Hematopoietic multipotent progenitor cell treated with erythropoietin and hydrocortisone succinate and interleukin-3 and kit ligand, for 4 days (in vitro differentiated cells): ENCODE measurements at regions not wholly inside any gene's neighbourhood (a gene's known extent, or its start where the extent isn't known, plus 50 kb on each side); places are given as distances from the start of the nearest gene placed in this dataset.
A peak's percentile ranks its signal among the peaks of the same experiment; 100 is the strongest.
"Not testable (repeated sequence)": the region's sequence is repeated elsewhere in the genome, so short reads cannot be mapped to it uniquely, and the experiment has no call there.

ENCODE experiments used
- DNase-seq: peaks from one replicate; pipeline ENCODE4 v3.0.0-alpha.2; 2015

DNA sequence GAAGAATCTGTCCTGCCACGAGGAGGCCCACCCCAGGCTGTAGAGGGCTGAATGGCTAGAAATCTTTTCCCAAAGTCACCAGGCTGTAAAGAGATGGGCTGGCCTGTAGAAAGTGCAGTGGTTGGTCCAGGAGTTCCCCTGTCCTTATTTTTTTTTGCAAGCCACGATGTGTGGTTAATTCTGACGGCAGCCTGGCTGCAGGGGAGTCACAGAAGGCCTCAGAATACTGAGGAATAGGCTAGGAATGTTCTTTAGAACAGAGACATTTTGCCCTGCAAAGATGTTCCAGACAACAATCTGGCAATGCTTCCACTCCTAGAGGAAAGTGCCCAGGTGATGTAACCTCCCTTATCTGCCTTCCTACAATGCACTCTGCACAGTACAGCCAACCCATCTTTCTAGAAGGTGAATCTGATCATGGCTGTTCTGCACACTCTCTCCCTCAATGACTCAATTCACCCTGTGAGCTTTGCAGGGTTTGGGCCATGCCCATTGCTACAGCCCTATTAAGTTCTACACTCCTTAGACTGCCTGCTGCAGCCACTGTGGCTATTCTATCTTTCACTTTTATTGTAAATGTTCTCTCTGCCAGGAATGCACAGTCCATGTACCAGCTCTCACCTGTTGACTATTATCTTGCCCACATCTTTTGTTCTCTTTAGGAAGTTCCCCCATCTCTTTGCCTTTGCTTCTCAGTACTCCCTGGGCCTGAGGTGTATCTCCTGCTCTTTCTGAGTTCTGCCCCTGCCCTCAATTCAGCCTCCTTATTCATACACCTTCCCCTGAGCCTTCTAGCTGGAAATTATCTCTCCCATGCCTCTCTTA lies 377.8 kb upstream of the CLINT1 start:
- DNase-seq, result no peak

DNA sequence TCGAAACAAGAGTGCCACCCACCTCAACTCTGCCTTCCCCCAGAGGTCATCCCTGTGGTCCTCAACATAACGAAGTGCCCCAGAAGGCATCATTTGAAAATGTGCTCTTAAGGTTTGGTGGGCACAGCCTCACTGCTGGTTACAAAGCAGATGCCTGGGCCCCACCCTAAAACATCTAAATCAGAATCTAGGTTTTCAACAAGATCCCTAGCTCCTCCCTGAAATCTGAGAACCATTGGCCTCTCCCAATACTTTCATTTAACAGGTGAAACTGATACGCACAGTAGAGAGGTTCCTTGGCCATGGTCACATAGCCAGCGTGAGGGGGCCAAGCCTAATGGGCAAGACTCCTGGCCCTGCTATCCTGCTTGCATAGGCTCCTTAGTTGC lies 376.2 kb upstream of the CLINT1 start:
- no peak for DNase-seq

DNA sequence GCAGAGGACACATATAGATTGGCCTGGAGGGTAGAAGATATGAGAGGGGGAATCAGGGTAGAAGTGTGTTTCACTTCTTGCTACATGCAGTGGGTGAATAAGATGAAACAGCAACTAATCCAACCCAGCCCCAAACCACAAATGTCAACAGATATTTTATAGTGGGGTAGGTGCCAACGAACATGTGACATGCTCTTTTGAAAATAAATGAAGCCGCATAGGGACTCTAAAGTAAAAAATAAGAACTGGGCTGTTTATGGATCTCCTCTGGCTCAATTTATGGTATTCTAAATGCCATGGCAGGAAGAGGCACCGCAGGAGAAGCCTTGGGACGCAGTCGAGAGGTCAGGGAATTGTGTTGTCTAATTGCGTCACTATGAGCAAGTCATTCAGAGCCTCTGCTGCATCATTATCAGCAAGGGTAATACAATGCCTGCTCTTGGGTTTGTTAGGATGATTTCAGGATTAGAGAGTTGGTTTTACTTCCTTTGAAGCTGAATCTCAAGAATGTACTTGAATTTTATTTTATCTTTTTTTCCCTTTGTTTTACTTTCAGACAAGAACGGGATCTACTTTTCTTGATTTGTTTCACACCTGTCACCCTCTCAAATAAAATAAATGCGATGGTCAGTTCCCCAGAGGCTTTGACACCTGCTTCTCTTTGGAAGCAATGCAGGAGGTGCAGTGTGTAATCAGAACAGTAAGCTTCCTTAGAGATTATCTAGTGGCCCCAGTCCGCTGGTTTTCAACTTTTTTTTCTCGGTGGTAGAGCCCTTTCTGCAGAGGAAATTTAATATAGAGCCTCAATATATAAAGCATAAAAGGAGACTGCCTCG lies 375.6 kb upstream of the CLINT1 start:
- peak; percentile 80 for DNase-seq

DNA sequence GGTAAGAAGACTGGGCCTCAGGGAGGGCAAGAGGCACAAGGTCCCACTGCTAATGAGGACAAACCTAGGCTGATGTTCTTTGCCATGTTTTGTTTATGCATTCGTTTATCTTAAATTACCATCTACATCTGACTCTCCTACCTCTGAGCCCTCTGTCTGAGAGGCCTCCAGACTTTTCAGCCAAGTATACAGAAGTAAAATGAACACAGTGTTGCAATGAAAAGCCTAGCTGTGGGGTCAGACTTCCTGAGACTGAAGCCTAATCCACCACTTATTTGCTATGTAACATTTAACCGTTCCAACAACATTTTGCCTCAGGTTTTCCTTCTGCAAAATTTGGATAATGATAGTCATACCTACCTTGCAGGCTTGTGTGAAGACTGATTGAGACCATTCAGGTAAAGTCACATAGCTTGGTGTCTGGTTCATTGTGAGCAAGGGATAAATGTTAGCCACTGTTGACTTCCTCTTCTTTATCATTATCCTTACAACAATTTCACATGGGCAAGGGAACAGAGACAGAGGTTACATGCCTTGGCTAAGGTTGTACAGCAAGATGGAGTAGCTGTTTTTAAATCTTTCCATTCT lies 374.9 kb upstream of the CLINT1 start:
- DNase-seq, result peak; percentile 56

DNA sequence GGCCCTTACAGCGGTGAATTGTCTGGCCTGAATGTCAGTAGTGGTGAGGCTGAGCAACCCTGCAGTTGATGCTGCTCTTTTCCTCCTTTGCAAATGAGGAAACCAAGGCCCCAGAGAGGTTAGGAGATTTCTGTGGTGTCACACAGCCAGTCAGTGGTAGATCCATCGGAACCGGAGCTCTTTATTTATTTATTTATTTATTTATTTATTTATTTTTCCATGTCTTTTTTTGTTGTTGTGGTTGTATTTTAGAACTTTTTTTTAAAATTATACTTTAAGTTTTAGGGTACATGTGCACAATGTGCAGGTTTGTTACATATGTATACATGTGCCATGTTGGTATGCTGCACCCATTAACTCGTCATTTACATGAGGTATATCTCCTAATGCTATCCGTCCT lies 368.4 kb upstream of the CLINT1 start:
- DNase-seq, result not testable (repeated sequence)

DNA sequence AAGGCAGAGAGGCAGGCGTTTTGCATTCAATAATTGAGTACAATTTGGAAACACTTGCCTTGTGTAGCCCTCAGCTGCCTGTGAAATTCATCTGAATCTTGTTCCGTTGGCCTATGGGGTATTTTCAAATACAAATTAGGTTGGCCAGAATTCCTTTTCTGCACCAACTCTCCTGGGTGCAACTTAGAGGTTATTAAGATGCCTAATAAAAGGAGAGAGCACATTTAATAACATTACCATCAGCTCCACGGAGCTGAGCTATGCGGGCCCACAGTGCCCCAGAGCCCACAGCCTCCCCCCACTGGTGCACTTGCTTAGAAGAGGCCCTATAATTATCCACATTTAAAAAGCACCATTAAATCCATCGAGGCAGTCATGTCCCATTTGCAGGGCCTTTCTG lies 367.6 kb upstream of the CLINT1 start:
- no peak for DNase-seq

DNA sequence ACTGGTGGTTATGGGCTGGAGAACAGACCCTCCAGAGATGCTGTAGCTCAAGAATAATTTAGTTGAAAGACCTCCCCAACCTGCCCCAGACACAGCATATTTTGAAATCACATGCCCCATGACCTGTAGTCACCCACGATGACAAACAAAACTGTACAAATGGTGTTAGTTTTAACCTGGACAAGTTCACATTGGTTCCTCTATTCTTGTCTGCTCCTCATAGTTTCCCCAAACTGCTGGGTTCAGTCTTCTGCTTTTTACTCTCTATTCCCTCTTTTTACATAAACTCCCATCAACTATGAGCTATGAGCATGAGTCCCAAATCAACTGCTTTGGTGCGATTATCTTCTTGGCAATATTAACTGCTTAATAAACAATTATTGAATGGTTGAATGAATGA lies 365.3 kb upstream of the CLINT1 start:
- peak; percentile 26 for DNase-seq

DNA sequence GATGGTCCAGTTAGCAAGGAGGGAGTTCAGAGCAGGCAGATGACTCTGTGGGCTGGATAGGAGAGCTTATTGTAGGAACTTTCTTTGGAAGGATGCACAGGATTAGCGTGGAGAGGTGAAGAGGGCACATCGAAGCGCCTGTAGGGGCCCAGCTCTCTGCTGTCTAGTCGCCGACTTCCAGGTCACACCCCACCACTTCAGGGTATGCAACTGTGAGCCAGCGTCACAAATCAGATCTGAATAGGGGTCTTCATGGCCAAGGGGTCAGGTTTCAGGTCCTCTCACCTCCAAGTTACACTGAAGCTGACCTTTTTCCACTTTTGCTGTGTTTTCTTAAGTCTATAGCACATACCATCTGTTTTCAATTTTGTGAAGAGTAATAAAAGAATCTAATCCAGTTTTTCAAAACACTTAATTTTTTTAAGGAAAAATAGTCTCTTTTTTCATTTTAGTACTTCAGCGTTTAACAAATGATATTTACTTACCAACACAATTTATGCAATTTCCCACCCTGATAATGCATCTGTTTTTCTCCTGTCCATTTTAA lies 364.2 kb upstream of the CLINT1 start:
- DNase-seq, result no peak

DNA sequence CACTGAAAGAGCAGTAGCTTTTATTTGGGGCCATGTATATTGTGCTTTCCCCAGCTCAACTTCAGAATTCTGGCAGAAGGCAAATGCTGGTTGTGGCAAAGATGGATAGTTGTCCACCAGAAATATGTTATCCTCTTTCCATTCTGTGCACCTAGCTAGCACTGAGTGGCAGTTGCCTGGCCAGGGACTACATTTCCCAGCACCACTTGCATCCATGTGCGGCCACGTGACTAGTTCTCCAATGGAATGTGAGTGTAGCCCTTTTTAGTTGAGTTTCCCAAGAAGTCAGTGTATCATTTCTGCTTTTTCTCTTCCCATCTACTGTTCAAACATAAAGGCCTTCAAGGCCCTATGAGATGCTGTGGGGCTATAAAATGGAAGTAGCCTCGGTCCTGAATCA lies 354.0 kb upstream of the CLINT1 start:
- no peak for DNase-seq

DNA sequence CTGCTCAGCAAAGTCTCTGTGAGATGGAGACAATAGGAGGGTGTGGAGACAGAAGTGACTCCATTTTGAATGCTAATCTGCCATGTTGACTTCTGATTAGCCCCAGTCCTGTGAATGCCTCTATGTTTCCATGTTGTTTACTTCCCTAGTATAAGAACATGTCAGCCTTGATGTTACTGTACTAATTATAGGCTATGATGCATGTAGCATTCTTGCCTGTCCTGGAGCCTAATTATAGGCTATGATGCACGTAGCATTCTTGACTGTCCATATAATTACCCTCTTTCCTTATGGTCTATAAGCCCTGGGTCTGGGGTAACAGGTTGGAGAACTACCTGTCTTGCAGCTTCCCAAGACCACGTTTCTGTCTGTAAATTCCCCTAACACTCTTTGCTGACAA lies 353.3 kb upstream of the CLINT1 start:
- DNase-seq, result no peak

DNA sequence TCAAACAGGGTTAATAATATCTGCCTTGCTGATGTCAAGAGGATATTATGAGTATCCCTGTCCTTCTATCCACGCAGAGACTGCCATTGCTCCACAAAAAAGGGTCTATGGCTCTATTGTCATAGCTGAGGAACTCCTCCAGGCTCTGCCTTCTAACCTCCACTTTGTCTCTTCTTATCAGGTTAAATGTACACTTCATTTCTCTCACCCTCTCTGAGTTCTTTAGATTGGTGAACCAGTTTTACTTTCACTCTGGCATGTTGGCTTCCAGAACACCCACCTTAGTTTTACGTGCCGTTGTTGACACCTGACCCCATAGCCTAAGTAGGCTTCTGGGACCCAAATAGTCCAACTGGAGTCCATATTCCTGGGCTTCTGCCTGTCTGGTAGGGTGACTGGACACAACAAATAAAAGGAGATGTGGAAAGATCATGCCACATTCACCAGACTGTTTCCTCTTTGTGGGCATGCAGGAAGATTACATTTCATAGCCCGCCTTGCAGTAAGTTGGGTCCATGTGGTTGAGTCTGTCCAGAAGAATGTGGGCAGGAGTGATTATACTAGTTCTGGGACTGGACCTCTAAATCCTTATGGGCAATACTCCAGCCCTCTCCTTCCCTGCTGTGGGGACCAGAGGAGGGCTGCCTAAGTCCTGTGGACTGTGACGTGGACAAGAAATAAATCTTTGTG lies 350.4 kb upstream of the CLINT1 start:
- DNase-seq, result peak; percentile 9

DNA sequence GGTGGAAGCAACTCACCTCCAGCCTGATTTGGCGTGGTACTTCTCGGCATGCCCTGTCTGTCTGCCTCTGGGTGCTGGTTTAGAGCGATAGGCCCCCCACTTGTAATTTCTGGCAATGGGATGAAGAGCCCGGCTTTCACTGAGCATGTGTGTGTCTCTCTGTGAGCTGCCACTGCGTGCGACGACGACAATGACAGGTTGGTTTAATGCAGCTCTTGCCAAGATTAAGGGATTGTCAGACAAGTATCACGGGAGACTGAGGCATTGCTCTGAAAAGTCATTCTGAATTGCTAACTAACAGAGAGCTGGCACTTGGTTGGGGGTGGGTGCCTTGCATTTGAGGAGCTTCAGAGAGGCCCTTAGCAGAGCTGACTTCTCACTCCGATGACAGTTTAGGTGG lies 348.8 kb upstream of the CLINT1 start:
- no peak for DNase-seq

DNA sequence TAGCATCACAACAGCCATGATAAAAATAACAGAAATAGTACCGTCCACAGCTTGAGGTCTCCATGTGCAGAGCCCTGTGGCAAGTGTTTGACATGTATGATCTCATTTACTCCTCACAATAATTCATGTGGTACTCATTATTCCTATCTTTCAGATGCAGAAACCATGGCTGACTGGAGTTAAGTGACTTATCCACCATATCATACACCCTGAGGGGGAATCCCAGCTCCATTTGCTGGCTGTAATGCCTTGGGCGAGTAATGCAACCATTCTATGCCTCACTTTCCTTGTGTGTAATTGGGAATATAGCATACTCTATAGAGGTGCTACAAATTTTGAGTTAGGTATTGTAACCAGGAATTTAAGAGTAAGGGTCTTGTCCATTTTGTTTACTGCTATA lies 347.0 kb upstream of the CLINT1 start:
- DNase-seq, result no peak

DNA sequence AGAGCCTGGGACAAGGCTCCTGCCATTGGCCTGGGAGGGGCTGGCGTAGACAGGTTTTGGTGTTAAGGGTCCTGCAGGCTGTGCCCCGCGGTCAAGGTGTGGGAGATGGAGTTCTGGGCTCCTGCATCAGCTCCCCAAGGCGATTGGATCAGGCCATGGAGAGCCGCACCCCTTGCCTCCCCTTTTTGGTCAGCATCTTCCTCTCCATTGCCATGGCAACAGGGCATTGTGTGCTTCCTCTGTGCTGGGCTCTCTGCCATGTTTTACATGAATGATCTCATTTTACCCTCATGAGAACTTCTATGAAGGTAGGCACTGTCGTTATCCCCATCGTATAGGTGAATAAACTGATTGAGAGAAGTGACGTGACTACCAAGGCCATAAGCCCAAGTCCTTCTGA lies 344.3 kb upstream of the CLINT1 start:
- DNase-seq, result peak; percentile 5

DNA sequence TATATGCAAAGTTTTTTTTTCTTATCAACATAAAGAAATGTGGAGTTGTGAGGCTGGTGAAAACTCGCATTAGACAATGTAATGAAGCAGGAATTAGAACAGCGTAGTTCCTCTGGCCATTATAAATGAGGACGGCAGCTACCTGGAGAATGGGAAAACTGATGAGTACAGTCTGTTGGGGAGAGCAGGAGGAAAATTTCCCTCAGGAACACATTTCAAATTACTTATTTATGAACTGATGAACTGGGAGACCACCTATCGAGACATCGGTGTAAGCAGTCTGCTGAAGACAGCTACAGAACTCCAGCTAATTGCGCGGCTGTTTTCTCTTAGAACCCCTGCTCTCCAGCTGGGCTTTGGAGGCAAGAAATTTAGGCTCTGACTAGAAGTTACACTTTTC lies 343.9 kb upstream of the CLINT1 start:
- no peak for DNase-seq

DNA sequence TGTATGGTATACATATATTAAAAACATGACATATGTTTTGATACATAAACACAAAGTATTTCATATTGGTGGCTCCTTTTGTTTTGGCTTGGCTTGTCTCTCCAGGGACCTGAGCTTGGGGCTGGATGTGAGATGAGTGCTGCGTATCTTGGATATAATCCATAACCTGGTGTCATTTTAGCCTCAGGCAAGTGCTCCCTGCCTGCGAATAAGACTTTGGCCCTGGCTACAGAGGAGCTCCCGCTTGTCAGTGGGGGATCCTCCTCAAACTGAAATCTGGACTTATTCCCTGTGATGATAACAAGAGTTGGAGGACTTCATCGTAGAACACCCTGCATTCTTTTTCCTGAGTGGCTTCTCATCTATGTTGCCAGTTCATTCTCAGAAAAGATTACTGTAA lies 341.7 kb upstream of the CLINT1 start:
- DNase-seq, result no peak

DNA sequence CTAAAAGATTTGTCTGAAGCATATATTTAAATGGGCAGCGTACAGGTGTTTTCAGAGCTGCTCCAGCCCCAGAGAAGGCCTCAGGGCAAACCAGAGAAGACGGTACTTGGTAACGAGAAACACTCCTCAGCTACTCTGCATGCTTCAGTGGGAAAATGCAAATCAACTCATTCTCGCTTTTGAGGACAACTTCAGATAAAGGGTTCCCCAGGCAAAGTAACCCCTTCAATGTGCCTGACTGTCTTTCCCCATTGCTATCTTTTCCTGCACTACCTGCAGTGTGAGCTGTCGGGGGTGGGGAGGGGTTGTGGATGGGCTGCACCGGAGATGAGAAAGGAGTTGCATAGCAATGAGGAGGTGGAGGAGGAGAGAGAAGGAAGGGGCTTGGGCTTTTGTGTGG lies 339.7 kb upstream of the CLINT1 start:
- no peak for DNase-seq

DNA sequence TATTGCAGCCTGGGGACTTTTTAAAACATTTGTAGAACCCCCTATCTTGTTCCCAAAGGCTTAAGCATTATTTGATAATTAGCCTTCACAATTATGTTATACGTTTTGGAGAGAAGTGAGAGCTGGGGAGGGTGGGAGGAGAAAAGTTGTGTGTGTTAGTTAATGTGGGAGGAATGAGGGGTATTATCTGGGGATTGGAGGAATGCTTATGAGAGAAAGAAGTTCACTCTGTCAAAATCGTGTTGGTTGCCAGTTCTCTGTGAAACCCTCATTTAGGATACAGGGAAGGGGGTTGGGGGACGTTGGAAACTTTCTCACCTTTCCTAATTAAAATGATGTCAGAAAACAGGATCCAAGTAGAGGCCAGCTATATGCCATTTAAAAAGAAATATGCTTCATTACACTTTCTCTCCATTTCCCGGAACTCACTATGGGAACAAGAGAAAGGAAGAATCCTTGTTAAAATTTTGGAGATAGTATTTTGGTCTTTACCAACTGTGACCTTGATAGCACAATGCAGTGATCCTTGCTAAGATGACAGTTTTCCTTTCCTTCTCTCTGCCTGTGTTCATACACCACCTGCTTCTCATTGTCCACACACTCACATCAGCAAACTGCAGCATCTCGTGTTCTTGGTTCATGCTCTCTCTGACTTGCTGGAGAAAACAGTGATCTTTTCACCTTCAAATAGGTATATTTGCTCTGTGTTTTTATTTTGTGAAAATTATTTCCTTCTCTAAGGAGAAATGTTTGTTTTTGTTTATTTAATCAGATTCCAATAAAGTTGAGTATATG lies 336.7 kb upstream of the CLINT1 start:
- no peak for DNase-seq

DNA sequence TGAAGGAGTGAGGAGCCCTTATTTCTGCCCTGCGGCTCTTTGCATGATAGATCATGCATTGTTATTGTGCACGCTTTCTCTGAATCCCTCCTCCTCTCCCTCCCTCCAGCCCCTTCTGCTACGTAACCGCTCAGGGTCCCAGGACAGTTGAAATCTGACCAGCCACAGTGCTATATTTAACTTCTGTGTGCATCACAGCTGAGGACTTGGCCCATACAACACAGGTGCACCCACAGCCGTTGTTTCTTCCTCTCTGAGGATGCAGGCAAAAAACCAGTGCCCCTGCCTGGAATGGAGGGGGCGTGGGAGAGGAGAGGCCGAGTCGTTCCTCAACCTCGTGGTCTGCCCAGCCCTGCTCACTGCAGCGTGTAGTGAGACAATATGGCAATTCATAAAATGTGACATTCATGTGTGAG lies 335.6 kb upstream of the CLINT1 start:
- DNase-seq, result no peak

DNA sequence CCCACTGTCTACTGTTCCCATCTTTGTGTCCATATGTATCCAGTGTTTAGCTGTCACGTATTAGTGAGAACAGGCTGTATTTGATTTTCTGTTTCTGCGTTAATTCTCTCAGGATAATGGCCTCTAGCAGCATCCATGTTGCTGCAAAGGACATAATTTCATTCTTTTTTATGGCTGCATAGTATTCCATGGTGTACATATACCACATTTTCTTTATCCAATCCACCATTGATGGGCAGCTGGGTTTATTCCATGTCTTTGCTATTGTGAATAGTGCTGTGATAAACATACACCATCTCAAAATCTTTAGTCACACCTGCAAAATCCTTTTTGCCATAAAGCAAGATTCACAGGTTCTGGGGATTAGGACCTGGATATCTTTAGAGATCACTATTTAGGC lies 334.4 kb upstream of the CLINT1 start:
- not testable (repeated sequence) for DNase-seq

DNA sequence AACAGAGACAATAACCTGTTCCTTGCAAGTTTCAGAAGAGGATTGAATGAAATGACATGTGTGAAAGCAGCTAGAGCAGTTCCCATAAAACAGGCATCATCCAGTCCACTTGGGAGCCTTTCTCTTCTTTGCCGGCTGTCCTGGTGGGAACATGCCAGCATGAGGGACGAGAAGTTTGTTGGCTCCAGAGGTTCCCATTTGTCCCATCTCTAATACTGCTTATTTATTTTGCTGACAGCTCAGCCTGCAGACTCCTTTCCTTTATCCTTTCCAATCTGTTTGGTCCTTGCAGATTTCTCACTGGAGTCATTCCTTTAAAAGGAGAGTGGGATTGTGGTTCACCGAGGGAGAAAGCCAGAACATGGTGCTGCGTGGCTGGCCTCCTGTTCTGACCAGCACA lies 321.5 kb upstream of the CLINT1 start:
- DNase-seq, result no peak

DNA sequence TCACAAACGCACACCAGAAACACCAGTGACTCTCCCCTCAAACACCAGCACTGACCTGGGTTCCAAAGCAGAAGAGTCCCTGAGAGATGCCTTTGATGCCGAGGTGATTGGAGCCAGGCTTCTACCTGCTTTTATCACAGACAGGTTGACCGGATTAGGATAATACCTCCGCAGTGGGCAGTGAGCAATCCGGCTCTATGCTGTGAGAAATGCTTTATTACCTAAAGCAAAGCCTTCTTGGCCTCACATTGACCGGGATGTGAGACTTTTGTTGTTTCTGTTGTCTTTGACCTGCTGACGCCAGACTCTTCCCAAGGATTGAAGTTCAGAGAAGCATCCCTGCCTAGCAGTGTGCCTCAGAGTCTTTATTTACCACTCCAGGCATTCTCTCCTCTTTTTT lies 320.3 kb upstream of the CLINT1 start:
- no peak for DNase-seq
